ENCODE measurements at regions not wholly inside any gene's neighbourhood (a gene's known extent, or its start where the extent isn't known, plus 50 kb on each side); places are given as distances from the start of the nearest gene placed in this dataset.

- DNase-seq = no peak
Observed at GRCh38 chr14:54316652-54317051, 80.2 kb upstream of the CDKN3 start.

GRCh38 chr14:54317391-54317790 lies 79.4 kb upstream of the CDKN3 start:
- DNase-seq = no peak

GRCh38 chr14:54322246-54322645 lies 74.6 kb upstream of the CDKN3 start:
- DNase-seq = no peak

- DNase-seq = peak; percentile 48
Observed at GRCh38 chr14:54322701-54323337, 74.0 kb upstream of the CDKN3 start.

- no peak for DNase-seq
Observed at GRCh38 chr14:54325766-54326165, 71.0 kb upstream of the CDKN3 start.

GRCh38 chr14:54329082-54329695 lies 67.6 kb upstream of the CDKN3 start:
- peak; percentile 66 for DNase-seq

- DNase-seq = no peak
Observed at GRCh38 chr14:54330876-54331275, 65.9 kb upstream of the CDKN3 start.

- DNase-seq = no peak
Observed at GRCh38 chr14:54331516-54331915, 65.3 kb upstream of the CDKN3 start.

- no peak for DNase-seq
Observed at GRCh38 chr14:54332490-54332889, 64.3 kb upstream of the CDKN3 start.

GRCh38 chr14:54333511-54333910 lies 63.3 kb upstream of the CDKN3 start:
- DNase-seq = no peak

- no peak for DNase-seq
Observed at GRCh38 chr14:54335569-54336155, 61.1 kb upstream of the CDKN3 start.

GRCh38 chr14:54337314-54337713 lies 59.5 kb upstream of the CDKN3 start:
- no peak for DNase-seq

- no peak for DNase-seq
Observed at GRCh38 chr14:54338696-54339317, 58.0 kb upstream of the CDKN3 start.

GRCh38 chr14:54339771-54340170 lies 57.0 kb upstream of the CDKN3 start:
- no peak for DNase-seq

- DNase-seq = no peak
Observed at GRCh38 chr14:54342806-54343205, 54.0 kb upstream of the CDKN3 start.

- DNase-seq = peak; percentile 83
Observed at GRCh38 chr14:54343272-54344121, 53.3 kb upstream of the CDKN3 start.

GRCh38 chr14:54344445-54344844 lies 52.4 kb upstream of the CDKN3 start:
- no peak for DNase-seq

- DNase-seq = no peak
Observed at GRCh38 chr14:54346257-54346656, 50.5 kb upstream of the CDKN3 start.
